ENCODE measurements at regions not wholly inside any gene's neighbourhood (a gene's known extent, or its start where the extent isn't known, plus 50 kb on each side); places are given as distances from the start of the nearest gene placed in this dataset.

DNA sequence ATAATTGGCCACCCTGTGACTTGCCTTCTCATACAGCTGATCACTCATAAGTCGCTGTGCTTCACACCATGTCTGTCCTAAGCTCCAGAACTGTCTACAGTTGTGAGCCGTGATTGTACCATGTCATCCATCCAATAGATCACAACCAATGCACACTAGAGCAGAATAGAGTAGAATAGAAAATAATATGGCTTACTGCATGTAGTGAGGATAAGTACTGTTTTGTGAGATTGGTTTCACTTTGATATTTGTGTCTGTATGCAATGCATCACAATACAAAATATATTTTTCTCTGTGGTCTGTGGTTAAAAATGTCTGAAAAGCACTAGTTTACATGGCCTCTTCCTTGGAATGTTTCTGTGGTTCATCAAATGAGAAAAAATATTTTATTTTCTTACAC lies 237.6 kb upstream of the PRKD1 start:
- TF ChIP-seq EZH2 (IDR thresholded peaks at IDR 0.05; ENCODE audit: insufficient read depth, poor library complexity, severe bottlenecking) (no peak), EZH2phosphoT487 (IDR thresholded peaks at IDR 0.05; ENCODE audit: insufficient read depth, low read depth) (no peak)

All from GM23248 (cell line).